ENCODE measurements at regions not wholly inside any gene's neighbourhood (a gene's known extent, or its start where the extent isn't known, plus 50 kb on each side); places are given as distances from the start of the nearest gene placed in this dataset.

DNA sequence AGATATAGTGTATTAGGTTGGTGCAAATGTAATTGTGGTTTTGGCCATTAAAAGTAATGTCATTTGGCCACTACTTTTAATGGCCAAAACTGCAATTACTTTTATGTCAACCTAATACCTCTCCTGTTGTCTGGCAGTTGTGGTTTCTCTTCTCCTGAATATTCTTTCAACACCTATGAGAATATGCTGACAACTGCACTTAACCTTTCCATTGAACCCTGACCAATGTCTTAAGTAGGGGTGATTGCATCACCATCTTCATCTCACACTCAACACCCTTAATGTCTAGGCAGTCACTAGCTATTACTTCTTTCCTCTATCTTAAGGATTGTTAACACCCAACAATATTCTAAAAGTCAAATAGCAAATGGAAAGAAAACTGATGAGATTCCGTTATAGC, 200.5 kb upstream of the HSF2 start:
- Histone ChIP-seq H3K9me3 (ENCODE audit: control insufficient read depth, insufficient read depth, low read length) (no peaks in the 10 kb centered on the region), H3K4me1 (ENCODE audit: control insufficient read depth, insufficient read depth, low read length) (no peaks in the 10 kb centered on the region), H3K27me3 (ENCODE audit: control insufficient read depth, insufficient read depth, low read length) (no peaks in the 10 kb centered on the region), H3K4me3 (ENCODE audit: low read depth, low read length) (no peak overlapping the region), H3K36me3 (ENCODE audit: control insufficient read depth, insufficient read depth, low read length) (no peaks in the 10 kb centered on the region), H3K9ac (ENCODE audit: low read depth, low read length) (no peak overlapping the region)

DNA sequence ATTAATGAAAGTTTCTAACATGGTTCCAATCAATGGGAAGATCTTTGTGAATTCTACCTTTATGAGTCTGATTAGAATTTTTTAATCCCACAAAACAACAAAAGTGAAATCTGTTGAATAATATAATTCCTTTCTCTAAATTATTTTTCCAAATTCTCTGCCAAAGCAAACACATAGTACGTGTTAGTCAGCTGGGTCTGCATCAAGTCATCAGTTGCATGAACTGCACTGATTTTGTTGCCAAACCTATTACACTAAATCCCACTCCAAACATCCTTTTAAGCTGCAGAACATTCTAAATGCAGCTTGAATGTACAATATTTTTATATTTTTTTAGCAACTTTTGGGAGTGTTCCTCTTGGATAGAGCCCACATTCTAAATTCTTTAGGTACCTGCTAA, 199.0 kb upstream of the HSF2 start:
- no peaks in the 10 kb centered on the region for H3K36me3 ChIP-seq (ENCODE audit: control insufficient read depth, insufficient read depth, low read length)
- no peaks in the 10 kb centered on the region for H3K9me3 ChIP-seq (ENCODE audit: control insufficient read depth, insufficient read depth, low read length)
- no peak overlapping the region for H3K4me3 ChIP-seq (ENCODE audit: low read depth, low read length)
- H3K27me3 ChIP-seq (ENCODE audit: control insufficient read depth, insufficient read depth, low read length): no peaks in the 10 kb centered on the region
- no peaks in the 10 kb centered on the region for H3K4me1 ChIP-seq (ENCODE audit: control insufficient read depth, insufficient read depth, low read length)
- no peak overlapping the region for H3K9ac ChIP-seq (ENCODE audit: low read depth, low read length)

- H3K4me1 ChIP-seq (ENCODE audit: control insufficient read depth, insufficient read depth, low read length): no peaks in the 10 kb centered on the region
- no peaks in the 10 kb centered on the region for H3K27me3 ChIP-seq (ENCODE audit: control insufficient read depth, insufficient read depth, low read length)
- H3K36me3 ChIP-seq (ENCODE audit: control insufficient read depth, insufficient read depth, low read length): no peaks in the 10 kb centered on the region
- H3K4me3 ChIP-seq (ENCODE audit: low read depth, low read length): no peak overlapping the region
- H3K9me3 ChIP-seq (ENCODE audit: control insufficient read depth, insufficient read depth, low read length): no peaks in the 10 kb centered on the region
- H3K9ac ChIP-seq (ENCODE audit: low read depth, low read length): no peak overlapping the region
These were observed 196.8 kb upstream of the HSF2 start for GRCh38 chr6:122202576-122203137.

GRCh38 chr6:122207061-122207460, 192.4 kb upstream of the HSF2 start:
- H3K4me1 ChIP-seq (ENCODE audit: control insufficient read depth, insufficient read depth, low read length): no peaks in the 10 kb centered on the region
- no peak overlapping the region for H3K4me3 ChIP-seq (ENCODE audit: low read depth, low read length)
- no peaks in the 10 kb centered on the region for H3K36me3 ChIP-seq (ENCODE audit: control insufficient read depth, insufficient read depth, low read length)
- H3K9ac ChIP-seq (ENCODE audit: low read depth, low read length): no peak overlapping the region
- H3K9me3 ChIP-seq (ENCODE audit: control insufficient read depth, insufficient read depth, low read length): no peaks in the 10 kb centered on the region
- no peaks in the 10 kb centered on the region for H3K27me3 ChIP-seq (ENCODE audit: control insufficient read depth, insufficient read depth, low read length)

GRCh38 chr6:122207794-122208193, 191.7 kb upstream of the HSF2 start:
- no peak overlapping the region for H3K4me3 ChIP-seq (ENCODE audit: low read depth, low read length)
- no peaks in the 10 kb centered on the region for H3K4me1 ChIP-seq (ENCODE audit: control insufficient read depth, insufficient read depth, low read length)
- no peaks in the 10 kb centered on the region for H3K36me3 ChIP-seq (ENCODE audit: control insufficient read depth, insufficient read depth, low read length)
- H3K27me3 ChIP-seq (ENCODE audit: control insufficient read depth, insufficient read depth, low read length): no peaks in the 10 kb centered on the region
- H3K9ac ChIP-seq (ENCODE audit: low read depth, low read length): no peak overlapping the region
- H3K9me3 ChIP-seq (ENCODE audit: control insufficient read depth, insufficient read depth, low read length): no peaks in the 10 kb centered on the region

DNA sequence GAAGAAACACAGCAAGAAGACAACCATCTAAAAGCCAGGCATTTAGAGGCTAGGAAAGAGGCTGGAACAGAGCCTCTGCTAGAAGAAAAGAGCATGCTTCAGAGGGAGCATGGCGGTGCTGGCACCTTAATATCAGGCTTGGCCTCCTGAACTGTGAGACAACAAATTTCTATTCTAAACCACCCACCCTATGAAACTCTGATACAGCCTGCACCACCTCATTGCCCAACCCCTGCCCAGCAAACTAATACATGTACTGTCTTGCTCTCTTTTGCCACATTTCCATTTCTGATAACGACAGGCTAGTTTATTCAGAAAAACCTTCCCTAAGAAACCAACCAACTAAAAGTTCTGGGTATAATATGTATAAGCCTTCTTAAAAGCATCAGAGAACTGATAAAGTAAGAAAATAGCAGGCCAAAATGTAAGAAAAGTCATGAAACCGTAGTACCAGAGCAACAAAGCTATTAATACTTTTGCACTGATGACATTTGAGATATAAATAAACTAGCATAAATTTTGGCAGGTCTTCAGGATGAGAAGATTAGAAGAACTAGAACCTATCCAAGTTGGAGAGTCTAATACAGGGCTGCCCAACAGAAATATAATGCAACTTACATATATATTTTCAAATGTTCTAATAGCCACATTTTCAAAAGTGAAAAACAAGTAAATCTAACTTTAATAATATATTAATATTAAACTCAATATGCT, 184.7 kb upstream of the HSF2 start:
- Histone ChIP-seq H3K27me3 (ENCODE audit: control insufficient read depth, insufficient read depth, low read length) (no peaks in the 10 kb centered on the region), H3K4me1 (ENCODE audit: control insufficient read depth, insufficient read depth, low read length) (no peaks in the 10 kb centered on the region), H3K4me3 (ENCODE audit: low read depth, low read length) (no peak overlapping the region), H3K36me3 (ENCODE audit: control insufficient read depth, insufficient read depth, low read length) (no peaks in the 10 kb centered on the region), H3K9me3 (ENCODE audit: control insufficient read depth, insufficient read depth, low read length) (no peaks in the 10 kb centered on the region), H3K9ac (ENCODE audit: low read depth, low read length) (no peak overlapping the region)

DNA sequence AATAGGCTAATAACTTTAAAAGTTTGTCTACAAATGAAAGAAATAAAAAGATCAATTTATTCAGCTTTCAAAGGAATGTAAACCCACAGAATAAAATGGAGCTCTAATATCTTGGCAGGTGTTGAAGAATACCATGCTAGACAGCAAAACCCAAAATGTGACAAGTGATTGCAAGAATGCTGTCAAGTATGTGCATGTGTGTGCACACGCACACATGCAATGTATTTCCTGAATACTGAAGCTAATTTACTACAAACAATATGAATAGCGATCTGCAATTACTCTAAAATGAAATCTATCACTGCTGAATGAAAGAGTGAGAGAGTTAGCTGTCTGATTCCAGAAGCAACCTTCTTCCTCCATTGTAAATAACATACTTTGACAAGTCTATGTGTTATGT, 179.2 kb upstream of the HSF2 start:
- H3K27me3 ChIP-seq (ENCODE audit: control insufficient read depth, insufficient read depth, low read length): no peaks in the 10 kb centered on the region
- H3K9ac ChIP-seq (ENCODE audit: low read depth, low read length): no peak overlapping the region
- H3K4me1 ChIP-seq (ENCODE audit: control insufficient read depth, insufficient read depth, low read length): no peaks in the 10 kb centered on the region
- no peaks in the 10 kb centered on the region for H3K36me3 ChIP-seq (ENCODE audit: control insufficient read depth, insufficient read depth, low read length)
- no peaks in the 10 kb centered on the region for H3K9me3 ChIP-seq (ENCODE audit: control insufficient read depth, insufficient read depth, low read length)
- H3K4me3 ChIP-seq (ENCODE audit: low read depth, low read length): no peak overlapping the region

DNA sequence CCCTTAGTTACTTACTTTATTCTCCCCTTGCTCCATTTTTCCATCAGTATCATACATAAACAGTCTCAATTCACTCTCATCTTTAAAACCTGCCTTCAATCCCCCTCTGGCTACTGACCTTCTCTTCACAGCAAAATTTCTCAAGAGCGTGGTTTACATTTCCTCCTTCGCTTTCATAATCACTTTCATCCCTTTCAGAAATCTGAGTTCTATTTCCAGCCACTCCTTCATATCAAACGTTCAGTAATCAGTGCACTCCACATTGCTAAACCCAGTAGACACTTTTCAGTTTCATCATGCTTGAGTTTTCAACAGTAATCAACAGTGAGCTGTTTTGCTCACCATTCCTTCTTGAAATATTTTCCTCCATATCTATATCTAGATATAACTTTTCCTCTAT, 176.7 kb upstream of the HSF2 start:
- Histone ChIP-seq H3K9ac (ENCODE audit: low read depth, low read length) (no peak overlapping the region), H3K36me3 (ENCODE audit: control insufficient read depth, insufficient read depth, low read length) (no peaks in the 10 kb centered on the region), H3K4me1 (ENCODE audit: control insufficient read depth, insufficient read depth, low read length) (no peaks in the 10 kb centered on the region), H3K27me3 (ENCODE audit: control insufficient read depth, insufficient read depth, low read length) (no peaks in the 10 kb centered on the region), H3K9me3 (ENCODE audit: control insufficient read depth, insufficient read depth, low read length) (no peaks in the 10 kb centered on the region), H3K4me3 (ENCODE audit: low read depth, low read length) (no peak overlapping the region)

DNA sequence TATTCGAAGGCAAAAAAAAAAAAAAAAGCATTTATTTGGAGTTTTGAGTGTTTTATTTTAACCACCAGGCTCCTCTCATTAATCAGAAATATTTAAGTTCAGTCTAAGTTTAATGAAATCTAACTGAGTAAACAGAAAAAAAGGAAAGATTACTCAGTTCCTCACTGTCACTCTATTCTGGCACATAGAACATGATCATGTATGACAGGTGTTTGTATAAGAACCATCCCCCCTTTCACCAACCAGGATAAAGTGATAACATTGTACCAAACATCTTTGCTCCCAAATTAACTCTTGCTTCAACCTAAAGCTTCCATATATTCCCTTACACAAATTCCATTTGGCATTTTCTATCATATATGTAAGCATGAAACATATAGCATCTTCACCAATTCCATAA, 176.2 kb upstream of the HSF2 start:
- no peaks in the 10 kb centered on the region for H3K4me1 ChIP-seq (ENCODE audit: control insufficient read depth, insufficient read depth, low read length)
- no peaks in the 10 kb centered on the region for H3K27me3 ChIP-seq (ENCODE audit: control insufficient read depth, insufficient read depth, low read length)
- no peak overlapping the region for H3K9ac ChIP-seq (ENCODE audit: low read depth, low read length)
- H3K9me3 ChIP-seq (ENCODE audit: control insufficient read depth, insufficient read depth, low read length): no peaks in the 10 kb centered on the region
- no peak overlapping the region for H3K4me3 ChIP-seq (ENCODE audit: low read depth, low read length)
- no peaks in the 10 kb centered on the region for H3K36me3 ChIP-seq (ENCODE audit: control insufficient read depth, insufficient read depth, low read length)

DNA sequence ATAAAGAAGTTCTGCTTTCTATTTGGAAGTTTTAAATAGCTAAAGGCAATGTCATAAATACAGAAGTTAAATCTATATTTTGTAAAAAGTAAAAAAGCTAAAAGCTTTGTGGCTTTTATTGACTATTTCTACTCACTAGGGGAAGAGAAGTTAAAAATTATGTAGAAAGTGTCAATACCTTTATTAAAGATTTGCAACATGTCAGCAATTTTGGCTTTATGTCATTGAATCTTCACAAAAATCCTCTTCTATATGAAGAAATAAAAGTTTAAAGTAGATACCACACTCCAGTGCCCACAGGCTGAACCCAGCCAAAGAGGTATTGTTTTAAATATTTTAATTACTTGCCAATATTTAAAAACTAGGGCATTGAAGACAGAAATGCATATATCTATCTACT, 160.6 kb upstream of the HSF2 start:
- H3K9ac ChIP-seq (ENCODE audit: low read depth, low read length): no peak overlapping the region
- no peaks in the 10 kb centered on the region for H3K27me3 ChIP-seq (ENCODE audit: control insufficient read depth, insufficient read depth, low read length)
- H3K9me3 ChIP-seq (ENCODE audit: control insufficient read depth, insufficient read depth, low read length): no peaks in the 10 kb centered on the region
- no peaks in the 10 kb centered on the region for H3K4me1 ChIP-seq (ENCODE audit: control insufficient read depth, insufficient read depth, low read length)
- no peak overlapping the region for H3K4me3 ChIP-seq (ENCODE audit: low read depth, low read length)
- H3K36me3 ChIP-seq (ENCODE audit: control insufficient read depth, insufficient read depth, low read length): no peaks in the 10 kb centered on the region

DNA sequence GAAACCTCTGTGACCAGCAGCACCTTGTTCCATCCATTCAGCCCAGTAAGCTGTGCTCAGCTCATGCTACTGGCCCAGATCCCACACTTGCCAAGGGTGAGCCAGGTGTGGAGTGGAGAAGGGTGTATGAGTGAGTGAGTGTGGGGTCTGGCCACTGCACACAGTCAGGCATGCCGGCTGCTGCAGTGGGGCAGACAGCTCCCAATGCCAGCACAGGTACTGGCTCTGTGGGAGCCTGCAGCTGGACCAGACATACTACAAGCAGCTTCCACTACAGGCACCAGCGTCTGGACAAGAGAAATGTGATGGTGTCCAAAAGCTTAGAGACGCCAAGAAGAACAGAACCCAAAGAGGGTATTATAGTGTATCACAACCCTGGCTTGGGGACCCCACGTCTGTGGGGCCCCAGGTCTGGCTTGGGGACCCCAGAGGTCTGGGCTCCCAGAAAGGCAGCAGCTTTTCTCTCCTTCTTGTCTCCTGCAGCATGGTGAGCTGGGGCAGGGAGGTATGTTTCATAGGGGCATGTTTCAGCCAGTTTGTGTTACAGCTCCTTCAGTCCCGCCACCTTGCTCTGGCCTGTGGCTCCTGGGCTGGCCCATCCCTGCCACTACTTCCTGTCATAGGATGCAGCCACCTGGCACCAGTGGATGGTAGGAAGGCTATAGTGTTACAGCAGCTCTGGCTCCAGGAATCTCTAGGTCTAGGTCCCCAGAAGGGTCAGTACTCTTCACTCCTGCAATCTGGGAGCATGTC, 152.4 kb upstream of the HSF2 start:
- Histone ChIP-seq H3K4me1 (ENCODE audit: control insufficient read depth, insufficient read depth, low read length) (no peaks in the 10 kb centered on the region), H3K9ac (ENCODE audit: low read depth, low read length) (no peak overlapping the region), H3K9me3 (ENCODE audit: control insufficient read depth, insufficient read depth, low read length) (no peaks in the 10 kb centered on the region), H3K27me3 (ENCODE audit: control insufficient read depth, insufficient read depth, low read length) (no peaks in the 10 kb centered on the region), H3K4me3 (ENCODE audit: low read depth, low read length) (no peak overlapping the region), H3K36me3 (ENCODE audit: control insufficient read depth, insufficient read depth, low read length) (no peaks in the 10 kb centered on the region)
